HG02571 (cell line): ENCODE measurements at regions not wholly inside any gene's neighbourhood (a gene's known extent, or its start where the extent isn't known, plus 50 kb on each side); places are given as distances from the start of the nearest gene placed in this dataset.
"Not testable (repeated sequence)": the region's sequence is repeated elsewhere in the genome, so short reads cannot be mapped to it uniquely, and the experiment has no call there.

ENCODE experiments used
- ATAC-seq: cut with Tn5 transposase; IDR thresholded peaks from one replicate; pipeline ENCODE4 v1.9.1; 2021; ENCODE audit warnings: mild to moderate bottlenecking, moderate library complexity; ENCODE audit not compliant: unreplicated experiment

- no peak for ATAC-seq
These were observed 1032.4 kb upstream of the MIR17HG start for GRCh38 chr13:90315061-90315460.

- ATAC-seq, result no peak
These were observed 1026.8 kb upstream of the MIR17HG start for GRCh38 chr13:90320664-90321063.

GRCh38 chr13:90321281-90321931, 1026.1 kb upstream of the MIR17HG start:
- no peak for ATAC-seq

GRCh38 chr13:90329641-90330040, 1017.8 kb upstream of the MIR17HG start:
- ATAC-seq, result no peak

GRCh38 chr13:90331974-90332373, 1015.5 kb upstream of the MIR17HG start:
- no peak for ATAC-seq

- ATAC-seq, result no peak
These were observed 1011.0 kb upstream of the MIR17HG start for GRCh38 chr13:90336507-90336906.

- not testable (repeated sequence) for ATAC-seq
These were observed 1006.1 kb upstream of the MIR17HG start for GRCh38 chr13:90341348-90341747.

GRCh38 chr13:90348477-90349136, 998.9 kb upstream of the MIR17HG start:
- not testable (repeated sequence) for ATAC-seq

- ATAC-seq, result no peak
These were observed 994.7 kb upstream of the MIR17HG start for GRCh38 chr13:90352763-90353162.

GRCh38 chr13:90355162-90355751, 992.2 kb upstream of the MIR17HG start:
- no peak for ATAC-seq

- ATAC-seq, result no peak
These were observed 986.7 kb upstream of the MIR17HG start for GRCh38 chr13:90360785-90361184.

- no peak for ATAC-seq
These were observed 984.8 kb upstream of the MIR17HG start for GRCh38 chr13:90362707-90363106.

- ATAC-seq, result no peak
These were observed 982.4 kb upstream of the MIR17HG start for GRCh38 chr13:90365130-90365529.

GRCh38 chr13:90374168-90374567, 973.3 kb upstream of the MIR17HG start:
- no peak for ATAC-seq

GRCh38 chr13:90375851-90376250, 971.6 kb upstream of the MIR17HG start:
- ATAC-seq, result no peak

GRCh38 chr13:90382425-90382824, 965.1 kb upstream of the MIR17HG start:
- ATAC-seq, result no peak

GRCh38 chr13:90385781-90386489, 961.6 kb upstream of the MIR17HG start:
- ATAC-seq, result no peak

GRCh38 chr13:90388887-90389452, 958.5 kb upstream of the MIR17HG start:
- ATAC-seq, result no peak

- no peak for ATAC-seq
These were observed 958.0 kb upstream of the MIR17HG start for GRCh38 chr13:90389537-90389936.

GRCh38 chr13:90393408-90393807, 954.1 kb upstream of the MIR17HG start:
- ATAC-seq, result no peak

- no peak for ATAC-seq
These were observed 952.1 kb upstream of the MIR17HG start for GRCh38 chr13:90395348-90395747.
